ENCODE measurements at regions not wholly inside any gene's neighbourhood (a gene's known extent, or its start where the extent isn't known, plus 50 kb on each side); places are given as distances from the start of the nearest gene placed in this dataset.

DNA sequence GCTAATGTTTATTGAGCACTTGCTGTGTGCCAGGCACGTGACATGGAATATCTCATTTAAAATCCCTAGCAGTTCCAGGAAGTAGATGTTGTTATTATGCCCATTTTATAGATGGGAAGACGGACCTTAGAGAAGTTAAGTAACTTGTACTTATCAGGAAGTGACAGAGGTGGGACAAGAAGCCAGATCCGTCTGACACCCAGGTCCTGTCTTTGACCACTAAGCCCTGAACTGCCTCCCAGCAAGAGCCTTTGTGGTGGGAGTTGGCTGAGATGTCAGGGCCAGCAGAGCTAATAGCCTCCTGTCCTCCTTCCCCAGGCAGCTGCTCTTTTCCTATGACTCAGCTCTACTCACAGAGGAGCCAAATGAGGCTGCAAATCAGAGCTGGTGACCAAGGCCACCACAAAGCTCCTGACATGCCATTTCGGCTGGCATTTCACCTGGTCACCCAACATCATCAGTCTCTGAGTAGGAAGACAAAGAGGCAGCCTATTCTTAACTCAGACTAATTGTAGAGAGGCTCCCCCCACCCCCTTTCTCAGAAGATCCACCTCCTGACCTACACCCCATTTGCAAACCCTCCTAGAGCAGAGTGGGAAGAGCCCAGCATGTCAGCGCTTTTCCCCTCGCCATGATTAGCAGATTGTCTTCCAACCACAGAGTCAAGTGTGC, 175.1 kb upstream of the KIT start:
- TF ChIP-seq POLR2AphosphoS5 (IDR thresholded peaks at IDR 0.05; ENCODE audit: low read depth, low read length) (no peak), REST (IDR thresholded peaks at IDR 0.05; ENCODE audit: insufficient read depth in 1 of 2, low read depth in 2 of 2, low read length in 2 of 2) (no peak), TAF1 (IDR thresholded peaks at IDR 0.05; ENCODE audit: borderline replicate concordance, insufficient read depth, low read length) (no peak), SIN3A (IDR thresholded peaks at IDR 0.05; ENCODE audit: borderline replicate concordance, insufficient read depth, low read length) (no peak), FOXP2 (optimal IDR thresholded peaks at IDR 0.05; ENCODE audit: borderline replicate concordance, extremely low read depth, extremely low read length, insufficient read depth) (no peak)
